ENCODE measurements at regions not wholly inside any gene's neighbourhood (a gene's known extent, or its start where the extent isn't known, plus 50 kb on each side); places are given as distances from the start of the nearest gene placed in this dataset.

DNA sequence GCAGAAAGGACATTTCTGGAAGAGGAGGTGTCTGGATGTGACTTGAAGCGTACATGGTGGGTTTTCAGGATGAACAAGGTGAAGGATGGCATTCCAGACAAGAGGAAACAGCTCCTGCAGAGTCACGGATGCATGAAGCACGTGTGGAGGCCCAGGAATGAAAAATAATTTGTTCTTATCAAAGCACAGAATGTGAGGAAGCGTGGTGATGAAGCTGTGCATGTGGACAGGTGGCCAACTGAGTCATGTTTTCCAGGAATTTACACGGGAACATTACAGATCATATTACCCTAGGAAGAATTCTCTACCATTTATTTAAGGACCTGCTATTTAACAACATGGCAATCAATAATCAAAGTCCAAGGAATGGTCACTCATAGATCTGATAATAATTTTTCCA lies 413.2 kb upstream of the KLF6 start:
- TF ChIP-seq, protein P1, sequence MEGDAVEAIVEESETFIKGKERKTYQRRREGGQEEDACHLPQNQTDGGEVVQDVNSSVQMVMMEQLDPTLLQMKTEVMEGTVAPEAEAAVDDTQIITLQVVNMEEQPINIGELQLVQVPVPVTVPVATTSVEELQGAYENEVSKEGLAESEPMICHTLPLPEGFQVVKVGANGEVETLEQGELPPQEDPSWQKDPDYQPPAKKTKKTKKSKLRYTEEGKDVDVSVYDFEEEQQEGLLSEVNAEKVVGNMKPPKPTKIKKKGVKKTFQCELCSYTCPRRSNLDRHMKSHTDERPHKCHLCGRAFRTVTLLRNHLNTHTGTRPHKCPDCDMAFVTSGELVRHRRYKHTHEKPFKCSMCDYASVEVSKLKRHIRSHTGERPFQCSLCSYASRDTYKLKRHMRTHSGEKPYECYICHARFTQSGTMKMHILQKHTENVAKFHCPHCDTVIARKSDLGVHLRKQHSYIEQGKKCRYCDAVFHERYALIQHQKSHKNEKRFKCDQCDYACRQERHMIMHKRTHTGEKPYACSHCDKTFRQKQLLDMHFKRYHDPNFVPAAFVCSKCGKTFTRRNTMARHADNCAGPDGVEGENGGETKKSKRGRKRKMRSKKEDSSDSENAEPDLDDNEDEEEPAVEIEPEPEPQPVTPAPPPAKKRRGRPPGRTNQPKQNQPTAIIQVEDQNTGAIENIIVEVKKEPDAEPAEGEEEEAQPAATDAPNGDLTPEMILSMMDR (IDR thresholded peaks at IDR 0.05; ENCODE audit: insufficient read depth, low read length, poor library complexity, severe bottlenecking), result no peak
- TF ChIP-seq EZH2phosphoT487 (conservative IDR thresholded peaks at IDR 0.05; ENCODE audit: low read length), result no peak
